HG02870 (cell line): ENCODE measurements at regions not wholly inside any gene's neighbourhood (a gene's known extent, or its start where the extent isn't known, plus 50 kb on each side); places are given as distances from the start of the nearest gene placed in this dataset.
"Not testable (repeated sequence)": the region's sequence is repeated elsewhere in the genome, so short reads cannot be mapped to it uniquely, and the experiment has no call there.

Experiments used
- ATAC-seq: cut with Tn5 transposase; IDR thresholded peaks from one replicate; pipeline ENCODE4 v1.9.1; 2021; ENCODE audit warnings: mild to moderate bottlenecking, moderate library complexity; ENCODE audit not compliant: unreplicated experiment

GRCh38 chr6:72530750-72531149 lies 91.1 kb upstream of the KCNQ5 start:
- ATAC-seq = no peak

- ATAC-seq = no peak
Measured at GRCh38 chr6:72533606-72534005, 88.3 kb upstream of the KCNQ5 start.

DNA sequence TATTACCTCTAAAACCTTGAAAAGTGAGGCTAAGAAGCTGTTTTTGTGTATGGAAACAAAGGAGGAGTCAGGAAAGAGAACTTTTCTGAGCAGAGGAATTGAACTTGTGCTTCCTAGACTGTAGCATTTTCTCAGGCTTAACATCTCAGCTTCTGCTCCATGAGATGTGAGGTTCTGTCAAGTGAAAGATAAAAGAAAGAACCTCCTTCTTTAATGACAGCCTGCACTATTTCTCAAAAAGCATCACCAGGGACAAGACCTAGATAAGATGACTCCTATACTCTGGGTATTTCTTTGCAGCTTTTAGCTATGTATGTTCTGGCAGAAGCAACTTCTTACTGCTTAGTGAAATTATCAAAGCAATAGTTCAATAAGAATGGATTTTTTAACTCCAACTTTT lies 87.6 kb upstream of the KCNQ5 start:
- no peak for ATAC-seq

DNA sequence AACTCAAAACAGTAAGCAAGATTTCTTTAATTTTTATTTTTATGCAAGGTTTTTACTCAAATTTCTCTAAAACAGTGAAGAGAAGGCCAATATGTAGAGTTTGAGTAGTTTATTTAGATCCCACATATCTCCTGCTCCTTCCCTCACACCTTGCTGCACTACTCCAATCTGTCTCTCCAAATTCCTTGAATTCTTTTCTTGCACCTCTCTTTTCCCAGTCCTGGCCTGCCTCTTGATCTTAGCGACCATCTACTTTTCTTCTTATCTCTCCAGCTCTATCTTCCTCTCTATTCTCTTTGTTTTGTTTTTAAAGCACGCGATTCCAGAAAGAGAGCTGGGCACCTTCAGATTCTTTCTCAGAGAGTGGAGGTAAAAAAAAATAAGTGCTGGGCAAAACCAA lies 86.7 kb upstream of the KCNQ5 start:
- no peak for ATAC-seq

DNA sequence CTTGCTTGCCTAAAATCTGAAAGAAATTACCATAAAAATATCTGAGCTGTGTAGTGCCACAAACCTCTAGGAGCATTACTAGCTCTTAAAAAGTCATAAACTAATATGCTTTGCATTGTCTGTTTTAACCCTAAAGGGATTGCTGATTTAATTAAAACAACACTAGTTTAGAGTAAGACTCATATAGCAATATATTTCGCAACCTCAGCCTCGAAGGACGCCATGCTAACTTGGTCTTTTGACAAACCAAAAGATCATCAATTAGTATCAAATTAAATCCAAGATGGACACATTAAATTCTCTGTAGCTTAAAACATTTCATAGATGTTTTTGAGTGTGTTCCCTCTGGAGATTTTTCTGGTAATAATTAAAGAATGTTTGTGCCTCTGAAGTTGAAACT lies 74.8 kb upstream of the KCNQ5 start:
- ATAC-seq = no peak

DNA sequence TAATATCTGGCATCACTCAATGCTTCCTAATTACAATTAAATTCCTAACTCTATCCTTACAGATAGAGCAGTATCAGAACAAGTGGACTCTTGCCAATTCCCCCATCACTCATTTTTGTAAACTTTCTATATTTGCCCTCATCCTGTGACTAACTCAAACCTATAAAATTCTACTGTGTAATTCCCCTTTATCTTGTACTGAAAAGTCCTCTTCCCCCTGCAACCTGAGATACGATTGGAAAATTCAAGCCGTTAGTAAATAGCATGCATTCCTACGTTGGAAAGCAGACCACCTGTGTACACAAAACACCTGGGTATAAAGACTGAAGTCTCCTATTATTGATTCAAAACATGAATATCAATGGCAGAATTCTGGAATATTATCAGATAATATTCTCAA lies 70.4 kb upstream of the KCNQ5 start:
- ATAC-seq = no peak

- no peak for ATAC-seq
Measured at GRCh38 chr6:72552938-72553337, 68.9 kb upstream of the KCNQ5 start.

DNA sequence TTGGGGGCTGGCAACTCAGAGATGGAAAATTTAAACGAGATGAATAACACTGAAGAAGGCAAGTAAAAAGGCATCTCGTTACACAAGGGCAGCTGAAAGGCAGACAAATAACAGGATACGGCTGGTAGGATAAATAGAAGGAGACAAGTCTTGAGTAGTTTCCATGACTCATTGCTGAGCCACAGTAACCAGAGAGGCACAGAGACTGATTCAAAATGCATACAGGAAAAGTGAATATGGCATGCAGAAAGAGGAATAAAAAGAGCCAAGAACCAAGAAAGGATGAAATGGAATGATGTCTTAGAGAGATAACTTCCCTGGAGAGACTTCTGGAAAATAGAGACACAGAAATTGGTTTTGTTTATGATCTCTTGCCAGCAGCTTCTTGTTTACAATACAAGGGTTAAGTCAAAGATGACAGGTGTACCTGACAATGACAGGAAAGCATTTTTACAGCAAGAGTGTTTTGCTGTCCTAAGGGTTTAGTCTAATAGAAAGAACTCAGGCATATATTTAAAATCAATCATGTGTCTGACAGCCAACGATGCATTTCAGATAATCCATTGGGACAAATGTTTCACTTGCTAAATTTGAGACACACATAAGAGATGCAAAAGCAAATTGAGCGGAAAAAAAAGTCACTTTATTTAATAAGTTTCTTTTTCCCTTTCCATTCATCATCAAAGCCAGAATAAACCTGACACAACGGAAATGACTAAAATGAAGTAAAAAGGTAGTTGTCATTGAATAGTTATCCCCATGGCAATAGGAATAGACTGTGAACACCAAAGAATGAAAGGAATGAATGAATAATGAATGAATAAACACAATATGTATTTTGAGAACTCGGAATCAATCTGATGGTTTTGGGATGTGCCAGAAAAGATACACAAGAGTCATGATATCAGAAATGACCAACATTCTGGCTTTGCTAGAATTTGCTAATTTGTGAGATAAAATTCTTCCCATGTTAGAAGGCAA lies 68.0 kb upstream of the KCNQ5 start:
- ATAC-seq = no peak

DNA sequence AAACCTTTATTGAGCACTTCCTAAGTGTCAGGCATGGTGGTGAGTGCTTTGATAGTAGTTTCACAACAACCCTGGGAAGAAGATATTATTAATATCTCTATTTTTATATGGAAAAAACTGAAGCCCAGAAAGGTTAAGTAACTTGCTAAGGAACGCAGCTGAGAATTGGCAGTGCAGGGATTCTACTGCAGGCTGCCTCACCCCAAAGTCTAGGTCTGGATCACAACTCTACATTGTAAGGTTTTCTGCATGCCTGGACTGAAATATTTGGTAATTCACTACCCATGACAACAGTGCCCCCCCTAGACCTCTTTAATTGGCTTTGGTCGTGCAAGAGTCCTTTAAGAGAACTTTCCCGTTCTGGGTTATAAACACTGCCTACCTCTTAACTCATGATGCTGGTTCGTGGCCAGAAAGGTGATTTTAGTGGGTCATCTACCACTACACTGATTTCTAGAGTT lies 67.1 kb upstream of the KCNQ5 start:
- ATAC-seq = no peak

DNA sequence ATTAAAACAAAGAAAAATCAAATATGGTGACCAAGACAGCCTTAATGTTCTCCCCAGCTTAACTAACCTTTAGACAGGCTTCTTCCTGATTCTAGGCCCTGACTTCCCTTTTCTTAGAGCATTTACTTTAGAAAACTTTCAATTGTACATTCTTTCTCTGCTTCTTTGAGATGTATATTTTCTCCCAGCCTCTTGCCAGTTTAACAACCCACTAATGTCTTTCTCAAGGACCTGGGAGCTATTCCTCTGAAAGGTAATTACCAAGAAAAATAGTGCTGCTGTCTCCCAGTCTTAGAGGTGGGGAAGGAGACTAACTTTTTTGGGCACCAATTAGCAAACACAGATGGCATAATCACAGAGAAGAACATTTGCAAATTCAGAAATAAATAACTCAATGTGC lies 62.8 kb upstream of the KCNQ5 start:
- no peak for ATAC-seq

DNA sequence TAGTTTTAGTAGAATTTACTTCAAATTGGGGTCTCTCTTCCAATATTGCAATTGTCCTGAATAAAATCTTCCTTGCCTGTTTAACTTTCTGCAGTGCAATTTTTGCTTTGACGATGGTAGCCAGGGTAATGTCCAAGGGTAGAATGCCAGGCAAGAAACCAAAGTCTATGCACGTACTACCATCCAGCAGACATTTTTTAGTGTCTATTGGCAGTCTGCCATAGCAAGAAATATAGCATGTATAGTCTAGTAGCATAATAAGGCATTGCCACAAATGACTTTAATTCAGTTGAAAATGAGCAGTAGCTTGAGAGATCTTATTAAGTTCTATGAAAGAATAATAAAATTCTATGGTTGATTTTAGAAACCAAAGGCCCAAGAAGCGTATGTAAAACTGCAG lies 62.3 kb upstream of the KCNQ5 start:
- no peak for ATAC-seq

DNA sequence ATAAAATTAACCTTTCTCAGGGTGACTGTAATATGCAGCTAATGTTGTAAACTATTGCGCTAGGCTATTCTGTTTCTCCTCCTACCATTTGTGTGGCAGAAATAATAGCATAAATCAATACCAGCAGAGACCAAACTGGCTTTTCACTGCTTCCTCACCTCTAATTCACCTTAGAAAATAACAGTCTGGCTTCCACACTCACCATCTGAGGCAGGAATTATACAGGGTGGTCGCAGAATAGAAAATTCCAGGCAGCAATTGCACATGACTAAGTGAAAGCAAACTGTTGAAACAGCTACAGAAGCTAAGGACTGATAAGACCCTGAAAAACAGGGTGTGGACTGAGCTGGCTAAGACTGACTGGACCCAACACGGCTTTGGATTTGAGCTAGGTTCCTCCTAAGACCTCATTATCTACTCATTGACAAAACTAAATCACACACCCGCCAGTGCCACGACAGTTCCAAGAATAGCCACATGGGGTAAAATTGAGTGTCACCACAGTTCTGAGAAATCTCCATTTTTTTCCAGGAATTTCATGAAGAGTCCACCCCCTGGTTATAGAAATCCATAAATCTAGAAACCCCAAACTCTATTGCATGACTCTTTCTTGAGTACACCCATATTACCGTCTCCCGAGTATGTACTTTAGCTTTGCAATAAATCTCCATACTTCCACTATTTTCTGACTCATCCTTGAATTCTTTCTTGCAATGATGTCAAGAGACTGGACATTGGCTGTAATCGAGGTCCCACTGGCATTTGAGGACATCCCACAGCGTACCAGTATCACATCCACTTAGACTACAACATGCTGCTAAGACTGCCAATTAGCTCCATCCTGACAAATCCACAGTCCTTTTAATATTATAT lies 60.9 kb upstream of the KCNQ5 start:
- ATAC-seq = no peak

DNA sequence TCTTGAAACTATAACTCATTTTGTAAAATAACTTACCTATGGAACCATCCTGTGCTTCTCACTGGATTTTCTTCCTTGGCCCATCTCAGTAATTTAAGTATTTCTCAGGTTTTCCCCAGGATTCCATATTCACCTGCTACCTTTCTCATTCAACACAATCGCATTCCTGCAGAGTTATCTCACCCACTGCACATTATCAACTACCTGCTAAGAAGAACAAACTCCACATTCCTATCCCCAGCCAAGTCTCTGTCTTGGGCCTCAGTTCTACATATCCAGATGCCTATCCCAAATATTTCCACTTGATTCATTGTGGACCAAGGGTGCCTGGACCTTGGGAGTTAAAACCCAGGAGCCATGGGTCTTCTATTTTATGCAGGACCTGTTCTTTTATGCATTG lies 60.2 kb upstream of the KCNQ5 start:
- no peak for ATAC-seq

- ATAC-seq = no peak
Measured at GRCh38 chr6:72564231-72564630, 57.6 kb upstream of the KCNQ5 start.

DNA sequence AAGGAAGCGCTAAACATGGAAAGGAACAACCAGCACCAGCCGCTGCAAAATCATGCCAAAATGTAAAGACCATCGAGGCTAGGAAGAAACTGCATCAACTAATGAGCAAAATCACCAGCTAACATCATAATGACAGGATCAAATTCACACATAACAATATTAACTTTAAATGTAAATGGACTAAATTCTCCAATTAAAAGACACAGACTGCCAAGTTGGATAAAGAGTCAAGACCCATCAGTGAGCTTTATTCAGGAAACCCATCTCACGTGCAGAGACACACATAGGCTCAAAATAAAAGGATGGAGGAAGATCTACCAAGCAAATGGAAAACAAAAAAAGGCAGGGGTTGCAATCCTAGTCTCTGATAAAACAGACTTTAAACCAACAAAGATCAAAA lies 49.9 kb upstream of the KCNQ5 start:
- not testable (repeated sequence) for ATAC-seq
